HG02885 (cell line): ENCODE measurements at regions not wholly inside any gene's neighbourhood (a gene's known extent, or its start where the extent isn't known, plus 50 kb on each side); places are given as distances from the start of the nearest gene placed in this dataset.
"Not testable (repeated sequence)": the region's sequence is repeated elsewhere in the genome, so short reads cannot be mapped to it uniquely, and the experiment has no call there.

Experiments
- ATAC-seq: cut with Tn5 transposase; IDR thresholded peaks from one replicate; pipeline ENCODE4 v1.9.1; 2021; ENCODE audit warnings: mild to moderate bottlenecking; ENCODE audit not compliant: unreplicated experiment, poor library complexity

DNA sequence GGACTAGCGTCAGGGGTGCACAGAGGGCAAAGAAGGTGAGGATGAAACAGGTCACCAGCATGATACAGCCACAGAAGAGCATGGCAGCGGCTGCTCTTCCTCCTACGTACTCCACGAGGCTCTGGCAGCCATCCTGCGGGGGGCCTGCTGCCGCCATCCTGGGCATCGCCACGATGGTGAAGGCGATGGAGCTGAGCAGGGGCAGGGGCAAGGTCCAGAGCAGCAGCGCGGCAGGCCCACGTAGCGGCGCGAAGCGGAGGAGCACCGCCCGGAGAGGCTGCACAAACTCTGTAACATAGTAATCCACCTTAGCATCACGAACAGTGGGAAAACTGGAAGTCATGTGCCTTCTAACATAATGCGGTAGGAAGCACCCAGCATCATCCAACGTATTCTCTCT is 491.6 kb downstream of the PYDC2 start:
- ATAC-seq: no peak

DNA sequence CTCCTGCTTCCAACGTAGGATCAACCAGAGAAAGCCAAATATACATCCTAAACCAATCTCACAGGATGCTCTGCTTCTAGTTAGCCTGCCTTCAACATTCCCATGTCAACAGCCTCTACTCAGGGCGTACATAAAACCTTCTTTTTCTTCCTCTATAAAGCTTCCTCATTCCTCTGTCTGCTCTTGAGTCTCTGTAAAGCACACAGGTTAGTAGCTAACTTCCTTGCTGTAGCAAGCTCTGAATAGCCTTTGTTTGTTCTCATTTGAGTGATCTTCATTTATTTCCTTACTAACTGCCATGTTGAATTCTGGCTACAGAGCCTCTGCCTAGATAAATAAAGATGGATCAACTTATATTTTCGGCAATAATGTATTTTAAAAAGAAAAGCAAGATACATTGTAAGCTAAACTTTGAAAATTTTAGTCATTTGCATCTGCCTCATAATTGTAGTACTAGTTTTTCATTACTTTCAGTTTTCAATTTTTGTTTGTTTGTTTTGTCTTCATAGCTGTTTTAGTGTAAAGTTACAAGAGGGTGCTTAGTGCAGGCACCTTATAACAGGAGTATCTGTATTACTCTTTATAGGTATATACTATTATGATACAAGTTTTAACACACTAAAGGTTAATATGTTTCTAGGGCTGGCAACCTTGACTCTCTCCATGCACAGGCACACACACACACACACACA is 498.2 kb downstream of the PYDC2 start:
- ATAC-seq: peak; percentile 54

DNA sequence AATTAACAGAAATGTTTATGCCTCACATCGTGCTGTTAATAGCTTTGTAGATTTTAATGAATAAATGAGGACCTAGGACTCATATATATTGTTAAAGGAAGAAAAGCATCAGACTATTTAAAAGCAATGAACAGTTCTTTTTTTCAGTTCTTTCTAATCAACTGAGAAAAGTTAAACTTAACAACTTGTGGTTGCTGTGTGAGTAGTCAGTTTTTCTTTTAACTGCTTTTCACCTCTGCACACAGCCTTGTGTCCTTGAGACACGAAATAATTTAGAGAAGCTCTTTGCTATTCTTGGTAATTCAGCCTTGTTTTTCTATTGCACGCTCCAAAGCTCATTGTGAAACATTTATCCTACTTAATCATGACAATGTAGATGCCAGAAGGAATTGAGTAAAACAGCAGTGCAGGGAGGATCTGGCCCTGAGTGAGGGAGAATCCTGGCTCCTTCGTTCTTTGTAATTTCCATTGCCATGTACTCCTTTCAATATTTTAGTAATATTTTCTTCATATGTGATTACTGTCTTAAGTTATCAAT is 499.0 kb downstream of the PYDC2 start:
- peak; percentile 45 for ATAC-seq

DNA sequence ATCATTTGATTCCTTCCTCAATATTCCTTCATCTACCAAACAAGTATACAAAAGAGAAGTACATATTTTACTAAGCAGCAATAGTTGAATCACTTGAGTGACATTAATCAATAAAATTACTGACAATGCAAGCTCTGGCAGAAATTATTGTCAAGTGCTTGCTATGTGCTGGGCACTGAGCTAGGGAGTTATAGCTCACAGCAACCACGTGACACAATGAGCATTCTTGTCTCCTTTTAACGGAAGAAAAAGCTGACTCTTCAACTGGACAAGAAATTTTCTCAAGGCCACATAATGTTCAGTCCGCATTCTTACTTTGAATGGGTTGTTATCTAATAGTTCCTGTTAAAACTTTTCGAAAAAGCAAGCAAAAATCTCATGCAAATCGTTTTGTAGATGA is 500.1 kb downstream of the PYDC2 start:
- no peak for ATAC-seq

DNA sequence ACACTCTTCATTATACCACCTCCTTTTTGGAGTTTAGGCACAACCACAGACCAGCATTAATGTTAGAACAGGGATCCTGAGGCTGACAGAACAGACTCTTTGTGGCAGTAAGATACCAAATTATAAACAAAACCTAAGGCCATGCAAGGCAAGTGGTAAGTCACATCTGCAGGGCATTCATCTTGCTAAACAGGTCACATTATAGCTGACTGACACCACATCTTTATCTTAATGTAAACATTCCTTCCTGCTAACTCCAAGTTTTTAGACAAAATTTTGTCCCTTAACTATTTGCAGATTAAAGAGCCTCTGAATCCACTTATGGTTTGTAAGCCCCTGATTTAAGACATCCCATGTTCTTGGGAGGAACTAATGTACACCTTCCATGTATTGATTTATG is 500.6 kb downstream of the PYDC2 start:
- ATAC-seq: no peak

DNA sequence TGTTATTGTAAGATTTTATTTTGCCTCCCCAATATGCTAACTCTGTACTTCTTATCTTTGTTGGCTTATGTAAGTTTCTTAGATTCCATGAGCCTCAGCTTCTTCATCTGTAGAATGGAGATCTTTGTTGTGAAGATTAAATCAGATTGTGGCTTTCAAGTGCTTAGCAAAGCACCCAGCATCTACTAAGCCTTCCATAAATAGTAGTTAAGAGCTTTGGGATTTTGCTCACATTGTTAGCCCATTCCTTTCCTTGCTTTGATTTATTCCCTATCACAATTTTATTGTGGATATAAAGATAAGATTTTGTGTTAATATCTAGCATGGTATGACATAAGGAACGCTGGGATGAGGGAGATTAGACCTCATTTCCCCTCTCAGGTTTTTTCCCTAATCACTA is 501.4 kb downstream of the PYDC2 start:
- ATAC-seq: no peak

DNA sequence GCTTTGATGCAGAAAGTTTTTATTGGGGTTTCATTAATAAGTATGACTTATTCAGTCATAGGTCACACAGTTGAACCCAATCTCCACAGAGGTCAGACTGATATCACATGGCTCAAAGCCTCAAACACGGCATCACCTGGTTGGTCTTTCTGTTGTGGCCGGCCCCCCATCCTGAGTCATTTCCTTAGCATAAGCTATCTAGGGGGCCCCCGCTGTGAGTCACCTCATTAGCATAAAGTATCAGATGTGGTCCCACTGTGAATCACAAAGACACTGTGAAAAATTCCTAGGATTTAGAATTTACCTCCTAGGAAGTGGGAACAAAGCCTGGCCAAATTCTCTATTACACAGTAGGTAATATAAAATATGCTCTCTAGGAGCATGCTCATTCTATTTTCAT is 502.2 kb downstream of the PYDC2 start:
- peak; percentile 42 for ATAC-seq

DNA sequence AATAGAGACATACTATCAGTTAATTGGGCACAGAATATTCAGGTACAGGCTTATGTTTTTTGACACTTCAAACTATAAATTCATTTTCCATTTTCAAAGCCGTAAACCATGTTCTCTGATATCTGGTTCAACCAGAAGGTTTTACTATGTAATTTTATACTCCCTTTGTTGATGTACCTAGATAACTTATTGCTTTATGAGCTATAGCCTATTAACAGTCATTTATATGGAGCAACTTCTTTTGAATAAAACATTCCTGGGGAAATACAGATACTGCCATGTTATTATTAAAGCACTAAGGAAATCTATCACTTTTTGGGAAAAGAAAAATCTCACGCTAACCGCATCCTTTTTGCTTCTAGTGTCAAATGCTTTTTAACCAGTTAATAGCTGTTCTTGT is 505.6 kb downstream of the PYDC2 start:
- no peak for ATAC-seq

DNA sequence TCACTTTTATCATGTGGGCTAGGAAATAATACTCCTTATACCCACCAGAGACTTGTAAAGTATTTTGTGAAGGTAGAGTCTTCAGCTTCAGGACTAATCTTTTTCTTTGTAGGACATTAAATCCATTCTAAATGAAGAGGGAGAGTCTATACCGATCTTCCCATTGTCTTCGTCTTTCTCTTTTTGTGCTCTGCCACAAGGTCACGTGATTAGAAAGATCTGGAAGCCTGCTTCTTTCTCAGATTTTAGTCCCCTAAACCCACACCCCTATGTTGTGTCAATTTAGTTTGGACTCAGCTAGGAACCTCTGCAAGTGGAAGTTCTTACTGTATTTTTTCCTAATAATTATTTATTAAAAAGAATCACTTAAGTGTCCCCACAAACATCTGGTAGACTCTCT is 507.3 kb downstream of the PYDC2 start:
- no peak for ATAC-seq

DNA sequence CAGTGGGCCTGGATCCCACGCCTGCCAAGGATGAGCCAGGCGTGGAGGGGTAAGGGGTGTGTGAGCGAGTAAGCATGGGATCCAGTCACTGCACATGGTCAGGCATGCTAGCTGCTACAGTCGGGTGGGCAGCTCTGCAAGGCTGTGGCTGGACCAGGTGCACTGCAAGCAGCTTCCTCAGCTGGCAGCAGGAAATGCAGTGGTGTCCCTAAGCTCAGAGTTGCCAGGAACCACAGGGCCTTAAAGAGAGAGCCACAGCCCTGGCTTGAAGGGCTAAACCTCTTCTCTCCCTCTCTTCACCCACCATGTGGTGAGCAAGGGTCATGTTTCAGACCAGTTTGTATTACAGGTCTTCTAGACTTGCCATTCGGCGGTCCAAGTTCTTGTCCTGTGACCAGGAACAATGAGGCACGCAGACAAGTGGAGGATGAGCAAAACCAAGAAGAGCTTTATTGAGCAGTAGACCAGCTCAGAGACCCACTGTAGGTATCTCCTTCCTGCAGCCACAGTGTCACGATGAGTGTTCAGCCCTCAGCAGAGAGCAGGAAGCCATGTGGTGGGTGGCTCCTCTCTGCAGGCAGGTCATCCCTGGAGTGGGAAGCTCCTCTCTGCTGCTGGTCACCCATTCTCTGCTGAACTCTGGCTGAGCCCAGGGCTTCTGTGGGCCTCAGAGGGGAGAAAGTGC is 511.9 kb downstream of the PYDC2 start:
- ATAC-seq: peak; percentile 74

DNA sequence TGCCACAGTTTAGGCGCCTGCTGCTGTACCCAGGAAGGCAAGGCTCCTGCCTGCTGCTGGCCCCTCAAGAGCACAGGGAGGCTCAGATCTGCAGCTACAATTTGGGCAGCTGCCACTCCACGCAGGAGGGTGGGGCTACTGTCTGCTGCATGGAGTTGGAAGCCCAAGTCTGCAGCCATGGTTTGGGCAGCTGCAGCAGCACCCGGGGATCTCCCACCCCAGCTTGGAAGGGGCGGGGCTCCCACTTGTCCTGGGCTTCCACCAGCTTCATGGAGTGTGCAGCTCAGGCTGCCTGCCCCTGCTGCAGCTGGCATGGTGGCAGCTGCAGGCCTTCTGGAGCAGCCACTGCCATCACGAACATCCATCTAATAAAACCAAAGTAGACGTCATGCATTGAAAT is 512.9 kb downstream of the PYDC2 start:
- ATAC-seq: no peak

DNA sequence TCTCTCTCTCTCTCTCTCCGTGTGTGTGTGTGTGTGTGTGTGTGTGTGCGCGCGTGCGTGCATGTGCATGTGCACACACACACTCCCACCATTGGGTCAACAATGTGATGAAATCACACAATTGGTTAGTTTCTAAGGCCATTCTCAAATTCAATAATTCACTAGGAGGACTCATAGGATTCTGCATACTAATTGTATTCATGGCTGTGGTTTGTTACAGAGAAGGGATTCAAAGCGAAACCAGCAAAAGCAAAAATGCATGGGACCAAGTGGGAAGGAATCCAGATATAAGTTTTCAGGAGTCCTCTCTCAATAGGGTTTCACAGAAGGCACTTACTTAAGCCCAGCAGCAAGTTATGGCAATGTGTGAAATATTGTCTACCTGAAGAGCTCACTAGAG is 515.0 kb downstream of the PYDC2 start:
- no peak for ATAC-seq

DNA sequence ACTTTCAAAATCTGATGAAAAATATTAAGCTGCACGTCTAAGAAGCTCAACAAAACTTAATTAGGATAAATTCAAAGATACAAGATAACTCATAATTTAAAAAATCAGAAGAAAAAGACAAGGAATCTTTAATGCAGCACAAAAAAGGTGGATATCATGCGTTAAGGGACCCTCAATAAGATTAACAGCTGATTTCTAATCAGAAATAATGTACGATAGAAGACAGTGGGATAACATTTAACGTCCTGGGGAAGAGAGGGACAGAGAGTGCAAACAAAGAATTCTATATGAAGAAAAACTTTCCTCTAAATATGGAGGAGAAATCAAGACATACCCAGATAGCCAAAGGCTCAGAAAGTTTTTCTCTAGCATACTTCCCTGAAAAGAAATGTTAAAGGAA is 519.5 kb downstream of the PYDC2 start:
- ATAC-seq: no peak

DNA sequence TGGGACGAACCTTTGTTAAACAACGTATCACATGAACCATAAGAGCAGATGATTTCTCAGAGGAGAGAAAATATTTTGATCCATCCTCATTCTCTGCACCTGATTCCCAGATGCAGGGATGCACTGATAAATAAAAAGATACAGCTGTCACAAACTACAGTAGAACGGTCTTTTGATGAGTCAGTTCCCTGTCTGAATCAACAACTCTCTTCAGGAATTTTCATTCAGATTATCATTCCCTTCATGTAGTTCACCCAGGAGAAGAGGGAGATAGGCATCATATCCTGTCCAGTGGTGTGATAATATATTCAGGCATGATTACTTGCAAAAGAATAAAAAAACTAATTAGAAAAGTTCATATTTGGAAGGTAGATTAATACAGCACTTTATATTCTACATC is 521.5 kb downstream of the PYDC2 start:
- ATAC-seq: no peak

DNA sequence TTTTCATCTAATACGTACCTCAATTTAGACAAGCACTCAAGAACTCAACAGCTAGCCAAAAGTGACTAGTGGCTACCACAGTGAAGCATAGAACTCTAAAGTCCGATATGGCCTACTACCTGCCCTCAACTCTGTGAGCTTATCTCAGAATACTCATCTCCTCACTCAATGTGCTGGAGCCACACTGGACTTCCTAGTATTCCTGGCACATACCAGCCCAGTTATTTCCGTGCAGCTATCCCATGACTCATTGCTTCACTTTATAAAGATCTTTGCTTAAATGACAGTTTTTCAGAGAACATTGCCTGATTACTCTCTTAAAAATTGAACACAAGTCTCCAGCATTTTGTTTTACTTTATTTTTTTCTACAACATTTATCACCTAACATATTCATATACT is 524.7 kb downstream of the PYDC2 start:
- ATAC-seq: no peak

DNA sequence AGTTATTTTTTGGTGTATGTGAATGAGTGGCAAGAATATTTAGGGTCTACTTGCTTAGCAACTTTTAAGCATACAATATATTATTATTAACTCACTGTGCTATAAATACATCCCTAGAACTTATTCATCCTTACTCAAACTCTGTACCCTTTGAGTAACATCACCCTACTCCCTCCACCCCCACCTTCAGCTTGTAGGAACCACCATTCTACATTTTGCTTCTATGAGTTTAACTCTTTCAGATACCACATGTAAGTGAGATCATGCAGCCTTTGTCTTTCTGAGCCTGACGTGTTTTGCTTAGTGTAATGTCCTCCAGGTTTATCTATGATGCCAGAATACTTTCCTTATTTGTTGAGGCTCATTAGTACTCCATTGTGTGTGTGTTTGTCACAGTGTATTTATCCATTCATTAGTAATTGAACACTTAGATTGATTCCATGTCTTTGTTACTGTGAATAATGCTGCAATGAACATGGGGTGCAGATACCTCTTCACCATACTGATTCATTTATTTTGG is 526.9 kb downstream of the PYDC2 start:
- no peak for ATAC-seq

DNA sequence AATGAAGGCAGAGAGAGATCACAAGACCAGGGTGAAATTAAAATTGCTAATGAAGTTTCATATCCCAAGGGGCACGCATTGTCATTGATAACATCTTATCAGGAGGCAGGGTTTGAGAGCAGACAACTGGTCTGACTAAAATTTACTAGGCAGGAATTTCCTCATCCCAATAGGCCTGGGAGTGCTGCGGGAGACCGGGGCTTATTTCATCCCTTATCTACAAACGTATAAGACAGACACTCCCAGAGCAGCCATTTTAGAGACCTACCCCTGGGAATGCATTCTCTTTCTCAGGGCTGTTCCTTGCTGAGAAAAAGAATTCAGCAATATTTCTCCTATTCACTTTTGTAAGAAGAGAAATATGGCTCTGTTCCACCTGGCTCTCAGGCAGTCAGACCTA is 533.0 kb downstream of the PYDC2 start:
- not testable (repeated sequence) for ATAC-seq

DNA sequence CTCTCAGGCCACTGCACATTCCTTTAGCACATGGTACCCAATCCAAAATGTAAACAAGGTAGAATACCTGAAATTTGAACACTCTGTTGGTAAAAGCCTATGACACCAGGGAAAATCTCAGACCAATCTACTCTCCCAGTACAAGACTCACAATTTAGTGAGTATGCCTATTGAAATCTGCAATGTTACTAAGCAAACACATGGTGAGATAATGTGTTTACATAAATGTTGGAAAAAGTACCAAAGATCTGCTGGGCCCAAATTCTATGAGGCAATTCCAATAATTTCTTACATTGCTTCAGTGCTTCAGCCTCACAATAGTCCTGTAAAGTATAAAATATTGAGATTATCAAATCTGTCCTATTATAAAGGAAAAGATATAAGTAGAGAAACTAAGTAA is 536.1 kb downstream of the PYDC2 start:
- no peak for ATAC-seq

DNA sequence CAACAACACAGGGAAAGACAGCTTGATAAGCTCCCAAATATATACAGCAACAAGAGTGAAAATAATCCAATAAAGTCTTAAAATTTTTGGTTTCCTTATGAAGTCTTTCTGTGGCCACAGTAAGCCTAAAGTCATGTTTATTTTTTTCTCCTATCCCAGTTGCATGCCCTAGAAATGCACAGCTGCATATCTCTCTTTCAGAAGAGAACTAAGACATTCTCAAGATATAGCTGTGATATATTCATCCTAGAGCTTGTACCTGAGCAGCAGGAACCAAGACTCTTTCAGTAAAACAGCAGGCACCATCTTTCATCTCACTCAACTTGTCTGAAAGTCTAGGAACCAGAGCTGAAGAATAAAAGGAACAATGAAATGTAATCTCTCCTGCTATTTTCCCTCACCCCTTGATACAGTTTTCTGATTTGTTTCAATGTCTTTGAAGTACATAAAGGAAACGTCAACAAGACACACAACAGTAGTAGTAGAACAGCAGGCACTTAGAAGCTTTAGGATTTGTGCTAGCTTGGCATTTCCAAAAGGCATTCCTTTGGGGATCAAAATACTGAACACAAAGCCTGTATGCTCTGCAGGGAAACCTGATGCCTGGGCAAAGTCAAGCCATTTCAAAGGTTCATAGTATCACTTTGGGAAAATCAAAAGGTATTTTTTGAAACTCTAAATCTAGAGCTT is 536.8 kb downstream of the PYDC2 start:
- no peak for ATAC-seq

DNA sequence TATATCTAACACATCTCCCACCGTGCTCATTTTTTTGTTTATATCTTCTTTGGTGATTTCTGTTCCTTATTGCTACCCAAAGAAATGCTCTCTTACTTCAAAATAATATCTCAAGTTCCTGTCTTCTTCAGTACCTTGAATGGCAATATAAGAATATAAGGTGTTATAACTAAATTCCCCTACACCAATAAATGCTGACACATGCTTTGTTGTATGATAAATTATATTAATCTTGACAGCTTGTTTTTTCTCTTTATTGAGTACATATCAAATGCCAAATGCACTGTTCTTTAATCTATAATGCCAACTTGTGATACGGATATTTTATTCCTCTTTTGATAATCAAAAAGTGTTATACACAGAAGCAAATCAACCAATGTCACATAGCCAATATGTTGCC is 540.3 kb downstream of the PYDC2 start:
- no peak for ATAC-seq

DNA sequence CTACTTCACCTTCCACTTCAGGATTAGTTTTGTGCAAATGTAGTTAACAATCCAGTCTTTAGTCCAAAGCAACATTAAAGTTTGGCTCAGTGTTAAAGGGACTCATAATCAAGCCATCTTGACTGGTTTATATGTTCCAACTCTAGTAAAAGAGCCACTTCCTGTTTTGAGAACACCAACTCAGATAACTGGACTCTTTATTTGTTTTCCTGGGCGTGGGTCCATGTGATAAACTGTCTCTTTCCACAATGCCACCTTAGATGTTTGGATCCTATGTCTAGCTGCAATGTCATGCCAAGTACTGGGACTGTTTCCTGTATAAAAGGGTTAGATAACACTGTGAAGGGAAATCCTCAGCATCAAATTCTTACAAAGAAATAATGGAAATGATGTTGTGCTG is 545.0 kb downstream of the PYDC2 start:
- ATAC-seq: no peak
